GM21528 (cell line): ENCODE measurements at regions not wholly inside any gene's neighbourhood (a gene's known extent, or its start where the extent isn't known, plus 50 kb on each side); places are given as distances from the start of the nearest gene placed in this dataset.
A peak's percentile ranks its signal among the peaks of the same experiment; 100 is the strongest.

Source experiments
- ATAC-seq: cut with Tn5 transposase; IDR thresholded peaks from one replicate; pipeline ENCODE4 v1.9.1; 2021; ENCODE audit warnings: mild to moderate bottlenecking, moderate library complexity; ENCODE audit not compliant: unreplicated experiment, low FRiP score

- no peak for ATAC-seq
Observed at GRCh38 chr10:7479861-7480598, 69.2 kb upstream of the SFMBT2 start.

- no peak for ATAC-seq
Observed at GRCh38 chr10:7478727-7479457, 68.1 kb upstream of the SFMBT2 start.

- no peak for ATAC-seq
Observed at GRCh38 chr10:7477538-7478334, 66.9 kb upstream of the SFMBT2 start.

- ATAC-seq, result no peak
Observed at GRCh38 chr10:7475939-7476338, 65.1 kb upstream of the SFMBT2 start.

GRCh38 chr10:7475046-7475911 lies 64.4 kb upstream of the SFMBT2 start:
- ATAC-seq, result no peak

- ATAC-seq, result no peak
Observed at GRCh38 chr10:7474388-7474787, 63.6 kb upstream of the SFMBT2 start.

- no peak for ATAC-seq
Observed at GRCh38 chr10:7473474-7473873, 62.6 kb upstream of the SFMBT2 start.

- peak; percentile 91 for ATAC-seq
Observed at GRCh38 chr10:7471720-7472367, 61.0 kb upstream of the SFMBT2 start.

- ATAC-seq, result no peak
Observed at GRCh38 chr10:7470371-7470770, 59.5 kb upstream of the SFMBT2 start.

- no peak for ATAC-seq
Observed at GRCh38 chr10:7467031-7467667, 56.3 kb upstream of the SFMBT2 start.

GRCh38 chr10:7464691-7465090 lies 53.9 kb upstream of the SFMBT2 start:
- ATAC-seq, result no peak
